GM12878 (cell line): ENCODE measurements at regions not wholly inside any gene's neighbourhood (a gene's known extent, or its start where the extent isn't known, plus 50 kb on each side); places are given as distances from the start of the nearest gene placed in this dataset.

Experiments used
- ATAC-seq: fragments of 200-7000 bp; cut with Tn5 transposase; 3 replicates; pipeline ENCODE4 v1.9.1; 2020; ENCODE audit warnings: mild to moderate bottlenecking, moderate library complexity
- BruUV-seq: library from RNA; stranded (reverse); fragments of 400-500 nt; replicated peaks from 2 replicates; lab custom pipeline; 2021; lab: Mats Ljungman, UMichigan
- CTCF ChIA-PET: fragments of 300-600 bp; sonication (Branson Sonifier 250); formaldehyde crosslinking; extraction: SDS; loops from one replicate; lab custom pipeline; 2021; ENCODE audit warnings: inconsistent platforms; lab: Yijun Ruan, JAX
- POLR2A ChIA-PET: fragments of 350-600 bp; formaldehyde crosslinking; extraction: SDS; loops from one replicate; lab custom pipeline; 2021; ENCODE audit warnings: inconsistent platforms; lab: Charles Lee
- RAD21 ChIA-PET: fragments of 300-600 bp; sonication (Branson Sonifier 250); formaldehyde crosslinking; loops from one replicate; lab custom pipeline; 2023; ENCODE audit warnings: antibody characterized with exemption; ENCODE audit not compliant: unreplicated experiment; lab: Charles Lee
- SMC1A ChIA-PET: fragments of 300-600 bp; sonication (Branson Sonifier 250); formaldehyde crosslinking; loops from one replicate; lab custom pipeline; 2023; ENCODE audit not compliant: unreplicated experiment, uncharacterized antibody; lab: Charles Lee
- DNase-seq: peaks from one replicate; pipeline ENCODE4 v3.0.0-alpha.2; 2011; ENCODE audit warnings: low read depth, low spot score
- FAIRE-seq: peaks from 3 replicates; lab custom pipeline; 2011; peaks lifted over from hg19 to GRCh38; lab: Jason Lieb, UNC
- H2AFZ ChIP-seq: 2 replicates; pipeline ENCODE4 v1.6.0; 2011; ENCODE audit warnings: low read depth, low read length, control low read depth; ENCODE audit not compliant: control insufficient read depth
- H3K27ac ChIP-seq: 2 replicates; pipeline ENCODE4 v1.5.1; 2011; ENCODE audit warnings: control low read depth; ENCODE audit not compliant: control insufficient read depth, insufficient read depth
- H3K27me3 ChIP-seq, 2 experiments: replicated peaks in 1 of 2; 2 replicates each; pipeline versions ENCODE4 v1.6.0 to v1.6.1; 2011; ENCODE audit warnings: low read length in 1 of 2; ENCODE audit not compliant: control insufficient read depth in 2 of 2, insufficient read depth in 2 of 2
- H3K36me3 ChIP-seq, 2 experiments: 2 replicates each; pipeline ENCODE4 v1.5.1; 2011; ENCODE audit warnings: low read length in 1 of 2; ENCODE audit not compliant: control insufficient read depth in 2 of 2, insufficient read depth in 2 of 2
- H3K4me1 ChIP-seq: 2 replicates; pipeline ENCODE4 v1.6.1; 2011; ENCODE audit warnings: mild to moderate bottlenecking, low read length, moderate library complexity, mixed read lengths; ENCODE audit not compliant: control insufficient read depth, insufficient read depth
- H3K4me2 ChIP-seq: 2 replicates; pipeline ENCODE4 v1.6.0; 2011; ENCODE audit warnings: control low read depth; ENCODE audit not compliant: control insufficient read depth, insufficient read depth
- H3K4me3 ChIP-seq: fragments of 200-600 bp; sonication (generic); 2 replicates; pipeline ENCODE4 v1.5.1; 2016
- H3K79me2 ChIP-seq: 2 replicates; pipeline ENCODE4 v1.6.0; 2011; ENCODE audit warnings: low read length; ENCODE audit not compliant: control insufficient read depth, insufficient read depth
- H3K9ac ChIP-seq: 2 replicates; pipeline ENCODE4 v1.8.0; 2011; ENCODE audit warnings: low read length, control low read depth, mixed read lengths; ENCODE audit not compliant: control insufficient read depth, insufficient read depth
- H3K9me3 ChIP-seq: replicated peaks from 3 replicates; pipeline ENCODE4 v1.5.1; 2011; ENCODE audit warnings: mild to moderate bottlenecking, low read length; ENCODE audit not compliant: control insufficient read depth, insufficient read depth
- H4K20me1 ChIP-seq: 2 replicates; pipeline ENCODE4 v1.6.0; 2011; ENCODE audit not compliant: control insufficient read depth, insufficient read depth
- BACH1 ChIP-seq: fragments of 450-650 bp; IDR thresholded peaks from 2 replicates; pipeline ENCODE4 v1.6.1; 2017; ENCODE audit warnings: mild to moderate bottlenecking, borderline replicate concordance
- BCL11A ChIP-seq: IDR thresholded peaks from 2 replicates; pipeline ENCODE4 v1.6.1; 2011; ENCODE audit warnings: low read depth, low read length
- BRCA1 ChIP-seq: IDR thresholded peaks from 2 replicates; pipeline ENCODE4 v1.6.1; 2011; ENCODE audit warnings: low read depth, low read length, improper control_type of control experiment
- EZH2 ChIP-seq: IDR thresholded peaks from 2 replicates; pipeline ENCODE4 v1.6.1; 2012; ENCODE audit warnings: low read depth, mild to moderate bottlenecking, control low read depth, inconsistent platforms, low read length, borderline replicate concordance; ENCODE audit not compliant: control insufficient read depth
- HDGF ChIP-seq: fragments of 450-650 bp; IDR thresholded peaks from 2 replicates; pipeline ENCODE4 v1.6.1; 2016; ENCODE audit warnings: antibody characterized with exemption
- JUND ChIP-seq: IDR thresholded peaks from 2 replicates; pipeline ENCODE4 v1.6.1; 2012; ENCODE audit warnings: low read depth, mild to moderate bottlenecking, low read length, improper control_type of control experiment, moderate library complexity
- NBN ChIP-seq: fragments of 450-650 bp; IDR thresholded peaks from 2 replicates; pipeline ENCODE4 v1.6.1; 2016
- SMAD1 ChIP-seq: fragments of 450-650 bp; IDR thresholded peaks from 2 replicates; pipeline ENCODE4 v1.6.1; 2018; ENCODE audit warnings: mild to moderate bottlenecking, low read depth; ENCODE audit not compliant: partially characterized antibody
- SUPT20H ChIP-seq: IDR thresholded peaks from 2 replicates; pipeline ENCODE4 v1.6.1; 2011; ENCODE audit warnings: low read depth, mild to moderate bottlenecking, low read length, moderate library complexity, borderline replicate concordance; ENCODE audit not compliant: control insufficient read depth
- TAF1 ChIP-seq: IDR thresholded peaks from 2 replicates; pipeline ENCODE4 v1.6.1; 2011; ENCODE audit warnings: mild to moderate bottlenecking, low read depth, low read length, borderline replicate concordance
- ZNF217 ChIP-seq: fragments of 450-650 bp; IDR thresholded peaks from 2 replicates; pipeline ENCODE4 v1.6.1; 2017; ENCODE audit warnings: antibody characterized with exemption, mild to moderate bottlenecking
- ZZZ3 ChIP-seq: IDR thresholded peaks from 2 replicates; pipeline ENCODE4 v1.6.1; 2011; ENCODE audit warnings: low read depth; ENCODE audit not compliant: control insufficient read depth, insufficient read length
- WGBS: methylation state at CpG from one replicate; pipeline ENCODE4 v1.1.6; 2016; ENCODE audit warnings: low lambda C conversion rate; ENCODE audit not compliant: insufficient replicate concordance, insufficient coverage; ENCODE audit errors: missing lambda C conversion rate; 5-methylcytosine and 5-hydroxymethylcytosine counted together
- in situ Hi-C: fragments of 300-500 bp; cut with MboI; formaldehyde crosslinking; loops from 9 replicates; pipeline ENCODE4 v1.14.3; 2018; ENCODE audit warnings: mixed read lengths
- intact Hi-C: fragments of 100-400 bp; cut with micrococcal nuclease; formaldehyde crosslinking; loops from one replicate; pipeline ENCODE4 v1.14.2; 2022; ENCODE audit not compliant: unreplicated experiment
- TF ChIP-seq, protein P1 (sequence below): fragments of 450-650 bp; IDR thresholded peaks from 2 replicates; pipeline ENCODE4 v1.6.1; 2016; ENCODE audit warnings: mild to moderate bottlenecking
- TF ChIP-seq, protein P2 (sequence below): fragments of 450-650 bp; IDR thresholded peaks from 2 replicates; pipeline ENCODE4 v1.6.1; 2018; ENCODE audit warnings: borderline replicate concordance, mild to moderate bottlenecking; ENCODE audit not compliant: partially characterized antibody
- TF ChIP-seq, protein P3 (sequence below): fragments of 450-650 bp; IDR thresholded peaks from 2 replicates; pipeline ENCODE4 v1.6.1; 2018; ENCODE audit warnings: mild to moderate bottlenecking, low read depth, moderate library complexity; ENCODE audit not compliant: partially characterized antibody

DNA sequence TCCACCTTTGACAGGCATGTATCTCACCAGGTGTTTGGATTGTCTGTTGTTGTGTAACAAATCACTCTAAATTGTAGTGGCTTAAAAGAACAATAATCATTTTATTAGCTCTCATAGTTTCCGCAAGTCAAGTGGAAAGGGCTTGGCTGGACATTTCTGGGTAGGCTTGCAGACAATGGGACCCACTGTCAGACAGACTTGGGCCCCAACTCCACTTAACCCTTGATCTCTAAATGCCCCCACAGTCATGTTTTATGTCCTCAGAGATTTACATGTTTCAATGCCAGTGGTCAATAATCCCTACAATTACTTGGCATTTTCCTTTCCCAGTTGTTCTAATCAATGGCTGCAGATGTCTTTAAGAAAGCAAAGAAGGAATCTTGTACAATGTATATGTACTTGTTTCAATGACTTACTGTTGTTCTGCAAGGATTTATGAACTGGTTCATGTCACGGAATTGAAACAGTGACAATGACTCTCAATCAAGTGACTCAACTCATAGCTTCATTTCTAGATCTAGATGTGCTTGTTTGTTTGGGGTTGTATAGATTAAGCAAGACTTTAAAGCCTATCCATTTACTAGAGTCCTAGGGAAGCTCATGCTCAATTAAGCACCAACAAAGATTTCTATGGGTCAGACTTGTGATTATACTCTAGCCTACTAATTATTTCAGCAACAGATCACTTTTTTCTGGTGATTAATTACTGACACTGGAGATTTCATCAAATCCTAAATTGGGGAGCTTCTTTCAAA, 510.1 kb upstream of the NBEA start:
- ChIA-PET RAD21 (no interaction called here), CTCF (no interaction called here), SMC1A (no interaction called here), POLR2A (no interaction called here)
- TF ChIP-seq, protein P1, sequence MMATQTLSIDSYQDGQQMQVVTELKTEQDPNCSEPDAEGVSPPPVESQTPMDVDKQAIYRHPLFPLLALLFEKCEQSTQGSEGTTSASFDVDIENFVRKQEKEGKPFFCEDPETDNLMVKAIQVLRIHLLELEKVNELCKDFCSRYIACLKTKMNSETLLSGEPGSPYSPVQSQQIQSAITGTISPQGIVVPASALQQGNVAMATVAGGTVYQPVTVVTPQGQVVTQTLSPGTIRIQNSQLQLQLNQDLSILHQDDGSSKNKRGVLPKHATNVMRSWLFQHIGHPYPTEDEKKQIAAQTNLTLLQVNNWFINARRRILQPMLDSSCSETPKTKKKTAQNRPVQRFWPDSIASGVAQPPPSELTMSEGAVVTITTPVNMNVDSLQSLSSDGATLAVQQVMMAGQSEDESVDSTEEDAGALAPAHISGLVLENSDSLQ, result no peak
- no peak for TF ChIP-seq BCL11A
- no peak for TF ChIP-seq SUPT20H
- no peak for TF ChIP-seq BACH1
- TF ChIP-seq, protein P2, sequence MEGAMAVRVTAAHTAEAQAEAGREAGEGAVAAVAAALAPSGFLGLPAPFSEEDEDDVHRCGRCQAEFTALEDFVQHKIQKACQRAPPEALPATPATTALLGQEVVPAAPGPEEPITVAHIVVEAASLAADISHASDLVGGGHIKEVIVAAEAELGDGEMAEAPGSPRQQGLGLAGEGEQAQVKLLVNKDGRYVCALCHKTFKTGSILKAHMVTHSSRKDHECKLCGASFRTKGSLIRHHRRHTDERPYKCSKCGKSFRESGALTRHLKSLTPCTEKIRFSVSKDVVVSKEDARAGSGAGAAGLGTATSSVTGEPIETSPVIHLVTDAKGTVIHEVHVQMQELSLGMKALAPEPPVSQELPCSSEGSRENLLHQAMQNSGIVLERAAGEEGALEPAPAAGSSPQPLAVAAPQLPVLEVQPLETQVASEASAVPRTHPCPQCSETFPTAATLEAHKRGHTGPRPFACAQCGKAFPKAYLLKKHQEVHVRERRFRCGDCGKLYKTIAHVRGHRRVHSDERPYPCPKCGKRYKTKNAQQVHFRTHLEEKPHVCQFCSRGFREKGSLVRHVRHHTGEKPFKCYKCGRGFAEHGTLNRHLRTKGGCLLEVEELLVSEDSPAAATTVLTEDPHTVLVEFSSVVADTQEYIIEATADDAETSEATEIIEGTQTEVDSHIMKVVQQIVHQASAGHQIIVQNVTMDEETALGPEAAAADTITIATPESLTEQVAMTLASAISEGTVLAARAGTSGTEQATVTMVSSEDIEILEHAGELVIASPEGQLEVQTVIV, result no peak
- no peak for TF ChIP-seq SMAD1
- no peak for TF ChIP-seq JUND
- no peak for TF ChIP-seq ZZZ3
- TF ChIP-seq HDGF, result no peak
- TF ChIP-seq, protein P3, sequence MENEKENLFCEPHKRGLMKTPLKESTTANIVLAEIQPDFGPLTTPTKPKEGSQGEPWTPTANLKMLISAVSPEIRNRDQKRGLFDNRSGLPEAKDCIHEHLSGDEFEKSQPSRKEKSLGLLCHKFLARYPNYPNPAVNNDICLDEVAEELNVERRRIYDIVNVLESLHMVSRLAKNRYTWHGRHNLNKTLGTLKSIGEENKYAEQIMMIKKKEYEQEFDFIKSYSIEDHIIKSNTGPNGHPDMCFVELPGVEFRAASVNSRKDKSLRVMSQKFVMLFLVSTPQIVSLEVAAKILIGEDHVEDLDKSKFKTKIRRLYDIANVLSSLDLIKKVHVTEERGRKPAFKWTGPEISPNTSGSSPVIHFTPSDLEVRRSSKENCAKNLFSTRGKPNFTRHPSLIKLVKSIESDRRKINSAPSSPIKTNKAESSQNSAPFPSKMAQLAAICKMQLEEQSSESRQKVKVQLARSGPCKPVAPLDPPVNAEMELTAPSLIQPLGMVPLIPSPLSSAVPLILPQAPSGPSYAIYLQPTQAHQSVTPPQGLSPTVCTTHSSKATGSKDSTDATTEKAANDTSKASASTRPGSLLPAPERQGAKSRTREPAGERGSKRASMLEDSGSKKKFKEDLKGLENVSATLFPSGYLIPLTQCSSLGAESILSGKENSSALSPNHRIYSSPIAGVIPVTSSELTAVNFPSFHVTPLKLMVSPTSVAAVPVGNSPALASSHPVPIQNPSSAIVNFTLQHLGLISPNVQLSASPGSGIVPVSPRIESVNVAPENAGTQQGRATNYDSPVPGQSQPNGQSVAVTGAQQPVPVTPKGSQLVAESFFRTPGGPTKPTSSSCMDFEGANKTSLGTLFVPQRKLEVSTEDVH, result no peak
- no peak for TF ChIP-seq EZH2
- no peak for TF ChIP-seq NBN
- TF ChIP-seq TAF1, result no peak
- TF ChIP-seq ZNF217, result no peak
- TF ChIP-seq BRCA1, result no peak
- DNase-seq (no peak), ATAC-seq (no peak), FAIRE-seq (no peak)
- Histone ChIP-seq H3K9me3 (no peaks in the 10 kb centered on the region; the same call in 2 of the 3 replicates), H3K36me3 (no peaks in the 10 kb centered on the region), H3K4me2 (no peak overlapping the region), H3K27ac (no peak overlapping the region), H2AFZ (no peak overlapping the region), H3K4me1 (no peaks in the 10 kb centered on the region), H3K9ac (no peak overlapping the region), H3K27me3 (no peaks in the 10 kb centered on the region), H3K4me3 (no peak overlapping the region), H4K20me1 (no peaks in the 10 kb centered on the region), H3K79me2 (no peaks in the 10 kb centered on the region)
- in situ Hi-C loops, result no loop called here
- no TSS peak for BruUV-seq
- WGBS, result 54% methylated on average over 2 of the region's 2 CpGs
- intact Hi-C loops, result no loop called here
